ENCODE measurements at regions not wholly inside any gene's neighbourhood (a gene's known extent, or its start where the extent isn't known, plus 50 kb on each side); places are given as distances from the start of the nearest gene placed in this dataset.
"Not testable (repeated sequence)": the region's sequence is repeated elsewhere in the genome, so short reads cannot be mapped to it uniquely, and the experiment has no call there.

DNA sequence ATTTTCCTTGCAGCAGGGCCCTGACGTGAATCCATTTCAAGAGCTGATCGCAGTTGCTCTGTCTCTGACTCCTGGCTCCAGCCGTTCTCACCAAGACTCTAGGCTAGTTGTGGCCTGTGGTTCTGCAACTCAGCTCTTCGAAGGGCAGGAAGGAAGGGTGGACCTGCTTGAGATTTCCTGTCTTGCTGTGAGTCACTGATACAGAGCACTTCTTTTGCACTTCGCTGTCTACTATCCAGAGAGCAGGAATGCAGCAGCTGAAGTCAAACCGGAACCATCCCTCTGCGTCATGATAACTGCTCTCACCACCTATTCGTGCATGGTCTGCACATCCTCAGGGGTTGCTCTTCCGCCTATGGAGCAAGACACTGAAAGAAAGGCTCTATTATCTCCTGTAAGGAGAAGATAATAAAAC lies 59.7 kb downstream of the RAP2B start:
- no peak for DNase-seq (ENCODE audit: low spot score)
- intact Hi-C loops (cut with DNase I) = no loop called here
- no peaks in the 10 kb centered on the region for H3K9me3 ChIP-seq
- H3K27ac ChIP-seq = no peak overlapping the region
- peak; percentile 20 for TF ChIP-seq POLR2AphosphoS5 (IDR thresholded peaks at IDR 0.05)
- TF ChIP-seq, protein P1, sequence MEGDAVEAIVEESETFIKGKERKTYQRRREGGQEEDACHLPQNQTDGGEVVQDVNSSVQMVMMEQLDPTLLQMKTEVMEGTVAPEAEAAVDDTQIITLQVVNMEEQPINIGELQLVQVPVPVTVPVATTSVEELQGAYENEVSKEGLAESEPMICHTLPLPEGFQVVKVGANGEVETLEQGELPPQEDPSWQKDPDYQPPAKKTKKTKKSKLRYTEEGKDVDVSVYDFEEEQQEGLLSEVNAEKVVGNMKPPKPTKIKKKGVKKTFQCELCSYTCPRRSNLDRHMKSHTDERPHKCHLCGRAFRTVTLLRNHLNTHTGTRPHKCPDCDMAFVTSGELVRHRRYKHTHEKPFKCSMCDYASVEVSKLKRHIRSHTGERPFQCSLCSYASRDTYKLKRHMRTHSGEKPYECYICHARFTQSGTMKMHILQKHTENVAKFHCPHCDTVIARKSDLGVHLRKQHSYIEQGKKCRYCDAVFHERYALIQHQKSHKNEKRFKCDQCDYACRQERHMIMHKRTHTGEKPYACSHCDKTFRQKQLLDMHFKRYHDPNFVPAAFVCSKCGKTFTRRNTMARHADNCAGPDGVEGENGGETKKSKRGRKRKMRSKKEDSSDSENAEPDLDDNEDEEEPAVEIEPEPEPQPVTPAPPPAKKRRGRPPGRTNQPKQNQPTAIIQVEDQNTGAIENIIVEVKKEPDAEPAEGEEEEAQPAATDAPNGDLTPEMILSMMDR (IDR thresholded peaks at IDR 0.05) = no peak
- TF ChIP-seq POLR2A (IDR thresholded peaks at IDR 0.05) = no peak
- no peaks in the 10 kb centered on the region for H3K27me3 ChIP-seq (replicated peaks; ENCODE audit: insufficient read depth)
- 55% methylated on average over 9 of the region's 9 CpGs for WGBS
- H3K4me1 ChIP-seq (replicated peaks) = no peaks in the 10 kb centered on the region
- H3K4me3 ChIP-seq = no peak overlapping the region
- no peaks in the 10 kb centered on the region for H3K36me3 ChIP-seq

DNA sequence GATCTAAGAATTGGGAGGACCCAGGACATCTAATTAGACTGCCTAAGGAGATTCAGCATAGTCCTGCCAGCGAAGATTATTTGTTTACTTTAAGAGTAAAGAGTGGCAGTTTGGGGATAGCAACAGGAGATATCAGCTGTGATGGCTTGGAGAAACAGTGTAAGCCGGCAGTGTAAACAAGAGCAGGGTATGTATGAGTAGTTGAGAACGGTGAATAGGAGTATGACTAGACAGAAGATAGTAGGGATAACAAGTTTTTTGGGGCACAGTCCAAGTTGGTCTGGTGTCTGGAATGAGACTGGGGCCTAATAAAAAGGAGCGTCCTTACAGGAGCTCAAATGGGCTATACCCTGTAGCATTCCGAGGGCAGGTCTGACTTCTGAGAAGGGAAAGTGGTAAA lies 64.9 kb downstream of the RAP2B start:
- H3K4me1 ChIP-seq (replicated peaks); H3K36me3 ChIP-seq; H3K27me3 ChIP-seq (replicated peaks; ENCODE audit: insufficient read depth); H3K4me3 ChIP-seq; H3K27ac ChIP-seq; DNase-seq (ENCODE audit: low spot score); intact Hi-C loops (cut with DNase I); H3K9me3 ChIP-seq: not testable (repeated sequence)
- 80% methylated on average over 5 of the region's 5 CpGs for WGBS

DNA sequence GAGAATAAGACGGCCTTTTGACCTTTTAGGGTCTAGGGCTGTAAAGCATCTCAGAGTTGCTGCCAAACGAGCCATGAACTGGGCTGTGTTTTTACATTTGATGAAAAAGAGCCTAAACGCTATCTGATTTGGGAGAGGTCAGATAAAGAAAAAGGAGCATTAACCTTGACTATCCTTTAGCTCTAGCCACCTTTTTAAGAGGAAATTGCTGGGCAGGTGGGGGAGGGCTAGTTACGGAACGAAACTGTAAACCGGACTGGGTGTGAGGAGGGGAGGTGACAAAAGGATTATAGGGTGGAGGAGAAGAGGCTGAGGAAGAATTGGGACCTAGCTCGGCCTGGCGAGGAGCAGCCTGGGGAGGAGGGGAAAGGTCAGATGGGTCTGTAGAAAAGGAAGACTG lies 68.4 kb downstream of the RAP2B start:
- 96% methylated on average over 8 of the region's 8 CpGs for WGBS
- H3K27ac ChIP-seq; H3K36me3 ChIP-seq; DNase-seq (ENCODE audit: low spot score); H3K4me3 ChIP-seq; H3K27me3 ChIP-seq (replicated peaks; ENCODE audit: insufficient read depth); intact Hi-C loops (cut with DNase I); H3K4me1 ChIP-seq (replicated peaks); H3K9me3 ChIP-seq: not testable (repeated sequence)

DNA sequence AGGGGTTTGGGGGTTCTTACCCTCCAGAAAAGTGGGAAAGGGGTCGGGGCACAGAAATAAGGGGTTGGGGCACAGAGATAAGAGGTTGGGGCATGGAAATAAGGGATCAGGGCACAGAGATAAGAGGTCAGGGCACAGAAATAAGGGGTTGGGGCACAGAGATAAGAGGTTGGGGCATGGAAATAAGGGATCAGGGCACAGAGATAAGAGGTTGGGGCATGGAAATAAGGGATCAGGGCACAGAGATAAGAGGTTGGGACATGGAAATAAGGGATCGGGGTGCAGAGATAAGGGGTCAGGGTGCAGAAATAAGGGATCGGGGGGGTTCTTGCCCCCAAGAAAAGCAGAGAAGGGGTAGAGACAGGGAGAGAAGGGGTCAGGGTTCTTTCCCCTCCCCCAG lies 69.2 kb downstream of the RAP2B start:
- H3K27me3 ChIP-seq (replicated peaks; ENCODE audit: insufficient read depth); H3K4me1 ChIP-seq (replicated peaks); H3K27ac ChIP-seq; H3K9me3 ChIP-seq; H3K36me3 ChIP-seq; DNase-seq (ENCODE audit: low spot score); intact Hi-C loops (cut with DNase I); H3K4me3 ChIP-seq: not testable (repeated sequence)
- 90% methylated on average over 3 of the region's 3 CpGs for WGBS

DNA sequence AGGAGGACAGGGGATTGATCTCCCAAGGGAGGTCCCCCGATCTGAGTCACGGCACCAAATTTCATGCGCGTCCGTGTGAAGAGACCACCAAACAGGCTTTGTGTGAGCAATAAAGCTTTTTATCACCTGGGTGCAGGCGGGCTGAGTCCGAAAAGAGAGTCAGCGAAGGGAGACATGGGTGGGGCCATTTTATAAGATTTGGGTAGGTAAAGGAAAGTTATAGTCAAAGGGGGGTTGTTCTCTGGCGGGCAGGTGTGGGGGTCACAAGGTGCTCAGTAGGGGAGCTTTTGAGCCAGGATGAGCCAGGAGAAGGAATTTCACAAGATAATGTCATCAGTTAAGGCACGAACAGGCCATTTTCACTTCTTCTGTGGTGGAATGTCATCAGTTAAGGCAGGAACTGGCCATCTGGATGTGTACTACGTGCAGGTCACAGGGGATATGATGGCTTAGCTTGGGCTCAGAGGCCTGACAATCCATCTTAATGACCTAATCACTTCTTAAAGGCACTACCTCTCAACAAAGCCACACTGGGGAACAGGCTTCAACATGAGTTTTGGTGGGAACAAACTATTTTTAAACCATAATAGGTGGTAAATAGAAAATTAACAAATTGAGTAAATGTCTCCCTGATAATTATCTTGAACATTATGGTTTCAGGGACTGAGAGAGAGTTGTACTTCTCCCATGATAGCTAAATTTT lies 70.2 kb downstream of the RAP2B start:
- H3K4me1 ChIP-seq (replicated peaks); H3K36me3 ChIP-seq; H3K4me3 ChIP-seq; H3K27me3 ChIP-seq (replicated peaks; ENCODE audit: insufficient read depth); H3K9me3 ChIP-seq; intact Hi-C loops (cut with DNase I); DNase-seq (ENCODE audit: low spot score); H3K27ac ChIP-seq: not testable (repeated sequence)
- WGBS = 71% methylated on average over 11 of the region's 11 CpGs

DNA sequence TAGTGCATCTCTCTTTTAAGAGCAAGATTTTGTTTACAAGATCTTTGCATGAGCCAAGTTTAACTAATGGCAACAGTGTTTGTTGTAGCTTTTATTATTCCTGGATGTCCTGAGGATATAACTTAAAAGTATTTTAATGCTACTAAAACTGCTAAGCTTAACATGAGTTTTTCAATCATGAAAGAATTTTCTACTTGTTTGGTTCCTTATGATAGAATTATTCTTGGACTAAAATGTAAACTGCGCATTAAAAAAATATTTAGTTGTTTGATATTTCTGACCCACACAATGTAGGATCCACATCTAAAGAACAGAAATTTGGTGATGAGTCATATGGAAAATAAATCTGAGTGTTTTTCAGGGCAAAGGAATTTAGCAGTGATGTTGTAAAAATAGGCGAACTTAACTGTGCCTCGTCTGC lies 70.8 kb downstream of the RAP2B start:
- H3K36me3 ChIP-seq = no peaks in the 10 kb centered on the region
- H3K4me3 ChIP-seq = no peak overlapping the region
- intact Hi-C loops (cut with DNase I) = no loop called here
- 12% methylated on average over 3 of the region's 3 CpGs for WGBS
- DNase-seq (ENCODE audit: low spot score) = no peak
- no peaks in the 10 kb centered on the region for H3K9me3 ChIP-seq
- no peaks in the 10 kb centered on the region for H3K4me1 ChIP-seq (replicated peaks)
- TF ChIP-seq POLR2A (IDR thresholded peaks at IDR 0.05) (no peak), POLR2AphosphoS5 (IDR thresholded peaks at IDR 0.05) (no peak)
- TF ChIP-seq, protein P1 (IDR thresholded peaks at IDR 0.05) = no peak
- no peaks in the 10 kb centered on the region for H3K27me3 ChIP-seq (replicated peaks; ENCODE audit: insufficient read depth)
- no peak overlapping the region for H3K27ac ChIP-seq

DNA sequence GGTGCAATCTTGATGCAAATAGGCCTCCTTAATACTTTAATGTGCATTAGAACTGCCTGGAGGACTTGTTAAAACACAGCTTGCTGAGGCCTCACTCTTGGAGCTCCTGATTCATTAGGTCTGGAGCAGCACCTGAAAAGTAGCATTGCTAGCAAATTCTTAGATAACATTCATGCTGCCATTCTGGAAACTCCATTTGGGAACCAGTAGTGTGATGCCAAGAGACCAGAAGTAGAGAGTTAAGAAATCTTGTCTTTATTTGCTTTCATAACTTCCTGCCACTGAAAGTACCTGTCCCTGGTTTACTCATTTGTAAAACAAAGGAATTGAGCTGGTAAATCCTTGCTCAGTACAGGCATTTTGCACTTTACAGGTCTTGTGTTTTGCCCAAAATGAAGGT lies 72.0 kb downstream of the RAP2B start:
- TF ChIP-seq POLR2AphosphoS5 (IDR thresholded peaks at IDR 0.05) (no peak), POLR2A (IDR thresholded peaks at IDR 0.05) (no peak)
- TF ChIP-seq, protein P1 (IDR thresholded peaks at IDR 0.05) = no peak
- Histone ChIP-seq H3K9me3 (no peaks in the 10 kb centered on the region), H3K27me3 (replicated peaks; ENCODE audit: insufficient read depth) (no peaks in the 10 kb centered on the region), H3K36me3 (no peaks in the 10 kb centered on the region), H3K27ac (no peak overlapping the region), H3K4me1 (replicated peaks) (no peaks in the 10 kb centered on the region), H3K4me3 (no peak overlapping the region)
- intact Hi-C loops (cut with DNase I) = no loop called here
- DNase-seq (ENCODE audit: low spot score) = no peak
